CD4-positive, alpha-beta memory T cell (primary cell): ENCODE measurements at regions not wholly inside any gene's neighbourhood (a gene's known extent, or its start where the extent isn't known, plus 50 kb on each side); places are given as distances from the start of the nearest gene placed in this dataset.

Source experiments
- CTCF ChIA-PET: fragments of 350-600 bp; sonication (Branson Sonifier 250); formaldehyde crosslinking; loops from one replicate; lab custom pipeline; 2021; ENCODE audit warnings: inconsistent platforms; ENCODE audit not compliant: partially characterized antibody; lab: Charles Lee
- POLR2A ChIA-PET: fragments of 350-600 bp; sonication (Branson Sonifier 250); formaldehyde crosslinking; loops from one replicate; lab custom pipeline; 2021; ENCODE audit not compliant: partially characterized antibody; lab: Charles Lee
- DNase-seq, 5 donors: peaks; one replicate each; pipeline versions ENCODE4 v3.0.0 to v3.0.0-alpha.2; 2020 to 2022; ENCODE audit warnings: mixed read lengths in 1 of 5
- H3K27ac ChIP-seq: one replicate; pipeline ENCODE4 v1.7.0; 2013; ENCODE audit warnings: low read depth, low read length
- H3K27me3 ChIP-seq: 2 replicates; pipeline ENCODE4 v1.7.0; 2013; ENCODE audit warnings: mild to moderate bottlenecking, low read length, moderate library complexity; ENCODE audit not compliant: insufficient read depth
- H3K36me3 ChIP-seq: 2 replicates; pipeline ENCODE4 v1.7.0; 2013; ENCODE audit warnings: mild to moderate bottlenecking, low read length, moderate library complexity; ENCODE audit not compliant: insufficient read depth
- H3K4me1 ChIP-seq: 2 replicates; pipeline ENCODE4 v1.7.0; 2013; ENCODE audit warnings: mild to moderate bottlenecking, low read length, moderate library complexity; ENCODE audit not compliant: insufficient read depth
- H3K4me3 ChIP-seq, 2 donors: one replicate each; pipeline ENCODE4 v1.7.0; 2013; ENCODE audit warnings: low read length in 2 of 2, mild to moderate bottlenecking in 1 of 2
- H3K9me3 ChIP-seq, 2 donors: one replicate each; pipeline ENCODE4 v1.7.0; 2013; ENCODE audit warnings: low read length in 2 of 2, control low read depth in 1 of 2; ENCODE audit not compliant: control insufficient read depth in 1 of 2
- H3K27ac Mint-ChIP-seq, 7 donors: one replicate each; pipeline ENCODE4 v1.8.0; 2020 to 2021; ENCODE audit warnings: mixed read lengths in 7 of 7, mild to moderate bottlenecking in 6 of 7, inconsistent platforms in 3 of 7, moderate library complexity in 3 of 7
- H3K27me3 Mint-ChIP-seq, 2 donors: one replicate each; pipeline ENCODE4 v1.8.0; 2020 to 2021; ENCODE audit warnings: mixed read lengths in 2 of 2
- H3K36me3 Mint-ChIP-seq, 2 donors: one replicate each; pipeline ENCODE4 v1.8.0; 2020 to 2021; ENCODE audit warnings: mixed read lengths in 2 of 2, inconsistent platforms in 1 of 2, mild to moderate bottlenecking in 1 of 2
- H3K4me1 Mint-ChIP-seq, 4 donors: one replicate each; pipeline ENCODE4 v1.8.0; 2020 to 2021; ENCODE audit warnings: mixed read lengths in 4 of 4, mild to moderate bottlenecking in 1 of 4
- H3K4me3 Mint-ChIP-seq, 8 donors: one replicate each; pipeline ENCODE4 v1.8.0; 2020 to 2021; ENCODE audit warnings: mixed read lengths in 8 of 8, mild to moderate bottlenecking in 7 of 8, moderate library complexity in 6 of 8, inconsistent platforms in 3 of 8
- H3K9me3 Mint-ChIP-seq, 8 donors: one replicate each; pipeline ENCODE4 v1.8.0; 2020 to 2021; ENCODE audit warnings: mixed read lengths in 8 of 8, mild to moderate bottlenecking in 5 of 8, inconsistent platforms in 3 of 8, moderate library complexity in 1 of 8
- intact Hi-C: fragments of 100-400 bp; cut with micrococcal nuclease; formaldehyde crosslinking; loops from one replicate; pipeline ENCODE4 v1.15.1; 2023

DNA sequence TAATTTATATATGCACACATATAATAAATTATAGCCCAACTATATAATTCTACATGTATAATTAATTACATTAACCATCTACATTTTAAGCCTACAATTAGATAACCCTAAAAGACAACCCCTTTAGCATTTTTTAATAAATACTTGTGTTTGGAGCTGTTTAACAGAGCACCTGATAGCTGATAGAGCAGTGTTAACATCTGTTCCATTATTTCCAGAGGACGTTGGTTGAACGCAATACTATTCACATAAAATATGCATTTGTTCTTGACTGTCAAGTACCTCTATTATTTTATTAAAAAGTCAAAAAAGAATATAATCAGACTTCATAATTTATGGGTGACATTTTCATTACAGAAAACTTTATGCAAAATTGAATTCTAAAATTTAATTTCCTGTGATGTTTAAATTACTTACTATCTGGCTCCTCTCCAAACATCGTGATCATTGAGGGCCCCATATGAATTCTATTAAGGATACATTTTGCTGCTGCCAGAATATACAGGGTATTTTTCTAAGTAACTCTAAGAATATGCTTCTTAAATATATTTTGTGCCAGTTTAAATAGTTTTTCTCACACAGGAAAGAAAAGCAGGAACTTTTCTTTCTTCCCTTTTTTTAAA, 234.3 kb downstream of the SHOX2 start:
- POLR2A ChIA-PET, result no interaction called here
- peaks cover 0 to 3% (median 0%) of the 10 kb centered on the region in 8 donors for H3K9me3 Mint-ChIP-seq

DNA sequence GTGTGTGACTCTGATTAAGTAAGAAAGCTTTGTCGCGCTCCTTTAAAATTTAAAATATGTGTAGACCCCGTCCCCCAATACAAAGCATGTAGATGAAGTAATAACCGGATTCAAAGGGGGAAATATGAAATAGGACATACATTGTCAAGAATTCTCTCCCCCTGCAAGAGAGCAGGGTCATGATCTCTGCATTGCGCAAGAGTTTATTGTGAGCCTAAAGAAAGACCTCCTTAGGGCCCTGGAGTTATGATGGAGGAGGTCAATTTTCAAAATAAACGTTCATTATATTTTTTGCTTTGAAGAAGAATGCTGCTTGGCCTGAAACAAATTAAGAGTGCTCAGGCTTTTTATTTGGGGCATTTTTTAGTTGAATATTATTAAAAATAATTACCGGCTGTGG, 235.0 kb downstream of the SHOX2 start:
- Histone ChIP-seq H3K36me3 (no peaks in the 10 kb centered on the region), H3K27ac (no peak overlapping the region), H3K4me1 (no peaks in the 10 kb centered on the region), H3K27me3 (no peaks in the 10 kb centered on the region), H3K4me3 (no peak overlapping the region), H3K9me3 (no peaks in the 10 kb centered on the region)
- intact Hi-C loops, result no loop called here
- Mint-ChIP-seq H3K4me1 (no peaks in the 10 kb centered on the region), H3K4me3 (no peak overlapping the region), H3K27me3 (no peaks in the 10 kb centered on the region), H3K9me3 (peaks cover 0 to 3% (median 0%) of the 10 kb centered on the region in 8 donors), H3K27ac (no peak overlapping the region), H3K36me3 (no peaks in the 10 kb centered on the region)
- POLR2A ChIA-PET, result no interaction called here
- CTCF ChIA-PET, result no interaction called here
- no peak for DNase-seq

More for the DNA sequence above, 234.3 kb downstream of the SHOX2 start:
- H3K27me3 ChIP-seq, result no peaks in the 10 kb centered on the region
- CTCF ChIA-PET, result no interaction called here
- H3K27ac Mint-ChIP-seq, result no peak overlapping the region
- intact Hi-C loops, result no loop called here
- no peak overlapping the region for H3K27ac ChIP-seq
- no peak overlapping the region for H3K4me3 Mint-ChIP-seq
- no peaks in the 10 kb centered on the region for H3K9me3 ChIP-seq
- H3K36me3 Mint-ChIP-seq, result no peaks in the 10 kb centered on the region
- no peaks in the 10 kb centered on the region for H3K4me1 Mint-ChIP-seq
- H3K27me3 Mint-ChIP-seq, result no peaks in the 10 kb centered on the region
- no peak overlapping the region for H3K4me3 ChIP-seq
- H3K36me3 ChIP-seq, result no peaks in the 10 kb centered on the region
- no peak for DNase-seq
- no peaks in the 10 kb centered on the region for H3K4me1 ChIP-seq

- Mint-ChIP-seq H3K4me3 (no peak overlapping the region), H3K36me3 (no peaks in the 10 kb centered on the region), H3K27ac (no peak overlapping the region), H3K9me3 (peaks cover 0 to 3% (median 0%) of the 10 kb centered on the region in 8 donors), H3K4me1 (no peaks in the 10 kb centered on the region), H3K27me3 (no peaks in the 10 kb centered on the region)
- ChIA-PET CTCF (no interaction called here), POLR2A (no interaction called here)
- no peaks in the 10 kb centered on the region for H3K9me3 ChIP-seq
- H3K27me3 ChIP-seq, result no peaks in the 10 kb centered on the region
- no peak overlapping the region for H3K4me3 ChIP-seq
- intact Hi-C loops, result loop anchor here (10.0 kb wide), 1 partner anchor 566 kb away; no protein-coding TSS in a partner anchor
- no peaks in the 10 kb centered on the region for H3K4me1 ChIP-seq
- H3K27ac ChIP-seq, result no peak overlapping the region
- H3K36me3 ChIP-seq, result no peaks in the 10 kb centered on the region
- no peak for DNase-seq
Measured at GRCh38 chr3:157868946-157869345, 237.3 kb downstream of the SHOX2 start.

GRCh38 chr3:157868196-157868595, 238.0 kb downstream of the SHOX2 start:
- Histone ChIP-seq H3K27ac (no peak overlapping the region), H3K4me1 (no peaks in the 10 kb centered on the region), H3K36me3 (no peaks in the 10 kb centered on the region), H3K27me3 (no peaks in the 10 kb centered on the region), H3K9me3 (no peaks in the 10 kb centered on the region), H3K4me3 (no peak overlapping the region)
- no peaks in the 10 kb centered on the region for H3K36me3 Mint-ChIP-seq
- no peak for DNase-seq
- H3K9me3 Mint-ChIP-seq, result peaks cover 0 to 3% (median 0%) of the 10 kb centered on the region in 8 donors
- no peak overlapping the region for H3K4me3 Mint-ChIP-seq
- intact Hi-C loops, result loop anchor here (10.0 kb wide), 1 partner anchor 567 kb away; no protein-coding TSS in a partner anchor
- H3K4me1 Mint-ChIP-seq, result no peaks in the 10 kb centered on the region
- H3K27ac Mint-ChIP-seq, result no peak overlapping the region
- ChIA-PET CTCF (no interaction called here), POLR2A (no interaction called here)
- no peaks in the 10 kb centered on the region for H3K27me3 Mint-ChIP-seq

GRCh38 chr3:157865352-157866000, 240.7 kb downstream of the SHOX2 start:
- H3K9me3 Mint-ChIP-seq, result peaks cover 0 to 3% (median 0%) of the 10 kb centered on the region in 8 donors
- H3K27me3 Mint-ChIP-seq, result no peaks in the 10 kb centered on the region
- H3K4me3 ChIP-seq, result no peak overlapping the region
- H3K4me1 ChIP-seq, result no peaks in the 10 kb centered on the region
- DNase-seq, result peak in 2 of 5 donors; percentile 1 to 6
- no peaks in the 10 kb centered on the region for H3K9me3 ChIP-seq
- intact Hi-C loops, result loop anchor here (10.0 kb wide), 1 partner anchor 569 kb away; no protein-coding TSS in a partner anchor
- H3K36me3 ChIP-seq, result no peaks in the 10 kb centered on the region
- ChIA-PET POLR2A (no interaction called here), CTCF (interaction anchor here (1.5 kb wide), 1 partner anchor 12 kb away, joined by 3 read pairs; no protein-coding TSS in a partner anchor)
- H3K27me3 ChIP-seq, result no peaks in the 10 kb centered on the region
- H3K27ac Mint-ChIP-seq, result no peak overlapping the region
- H3K4me3 Mint-ChIP-seq, result no peak overlapping the region
- no peaks in the 10 kb centered on the region for H3K4me1 Mint-ChIP-seq
- H3K27ac ChIP-seq, result no peak overlapping the region
- H3K36me3 Mint-ChIP-seq, result no peaks in the 10 kb centered on the region

- Histone ChIP-seq H3K27me3 (no peaks in the 10 kb centered on the region), H3K4me1 (no peaks in the 10 kb centered on the region), H3K27ac (no peak overlapping the region), H3K4me3 (no peak overlapping the region), H3K9me3 (no peaks in the 10 kb centered on the region), H3K36me3 (no peaks in the 10 kb centered on the region)
- Mint-ChIP-seq H3K36me3 (no peaks in the 10 kb centered on the region), H3K4me3 (no peak overlapping the region), H3K27me3 (no peaks in the 10 kb centered on the region), H3K4me1 (no peaks in the 10 kb centered on the region), H3K27ac (no peak overlapping the region), H3K9me3 (peaks cover 0 to 1% (median 0%) of the 10 kb centered on the region in 8 donors)
- ChIA-PET CTCF (no interaction called here), POLR2A (no interaction called here)
- intact Hi-C loops, result loop anchor here (10.0 kb wide), 1 partner anchor 574 kb away; no protein-coding TSS in a partner anchor
- no peak for DNase-seq
Measured at GRCh38 chr3:157861076-157861765, 245.0 kb downstream of the SHOX2 start.

- ChIA-PET CTCF (no interaction called here), POLR2A (no interaction called here)
- Histone ChIP-seq H3K4me1 (no peaks in the 10 kb centered on the region), H3K4me3 (no peak overlapping the region), H3K27ac (no peak overlapping the region), H3K9me3 (no peaks in the 10 kb centered on the region), H3K27me3 (no peaks in the 10 kb centered on the region), H3K36me3 (no peaks in the 10 kb centered on the region)
- H3K27ac Mint-ChIP-seq, result no peak overlapping the region
- intact Hi-C loops, result no loop called here
- no peaks in the 10 kb centered on the region for H3K27me3 Mint-ChIP-seq
- DNase-seq, result no peak
- H3K4me1 Mint-ChIP-seq, result no peaks in the 10 kb centered on the region
- H3K36me3 Mint-ChIP-seq, result no peaks in the 10 kb centered on the region
- H3K4me3 Mint-ChIP-seq, result no peak overlapping the region
- H3K9me3 Mint-ChIP-seq, result peaks cover 0 to 1% (median 0%) of the 10 kb centered on the region in 8 donors
Measured at GRCh38 chr3:157859541-157859940, 246.7 kb downstream of the SHOX2 start.
